Astrocyte (in vitro differentiated cells and primary cell): ENCODE measurements at regions not wholly inside any gene's neighbourhood (a gene's known extent, or its start where the extent isn't known, plus 50 kb on each side); places are given as distances from the start of the nearest gene placed in this dataset.
A peak's percentile ranks its signal among the peaks of the same experiment; 100 is the strongest.

Experiments used
- DNase-seq: peaks from one replicate; pipeline ENCODE4 v3.0.0-alpha.2; 2010; ENCODE audit warnings: low read depth
- FAIRE-seq: peaks from 2 replicates; lab custom pipeline; 2011; peaks lifted over from hg19 to GRCh38; lab: Jason Lieb, UNC
- H2AFZ ChIP-seq: 2 replicates; pipeline ENCODE4 v1.6.0; 2012; ENCODE audit warnings: low read depth, low read length, inconsistent platforms
- H3K27ac ChIP-seq: 2 replicates; pipeline ENCODE4 v1.5.1; 2011; ENCODE audit warnings: low read depth, low read length, inconsistent platforms
- H3K27me3 ChIP-seq: 2 replicates; pipeline ENCODE4 v1.6.0; 2011; ENCODE audit warnings: low read length, inconsistent platforms; ENCODE audit not compliant: insufficient read depth
- H3K36me3 ChIP-seq: 2 replicates; pipeline ENCODE4 v1.5.1; 2011; ENCODE audit warnings: low read length, inconsistent platforms; ENCODE audit not compliant: insufficient read depth
- H3K4me1 ChIP-seq: 2 replicates; pipeline ENCODE4 v1.5.1; 2011; ENCODE audit warnings: low read length, inconsistent platforms; ENCODE audit not compliant: insufficient read depth
- H3K4me2 ChIP-seq: 2 replicates; pipeline ENCODE4 v1.6.0; 2012; ENCODE audit warnings: low read length, inconsistent platforms
- H3K4me3 ChIP-seq: 2 replicates; pipeline ENCODE4 v1.5.1; 2011; ENCODE audit warnings: low read depth, mild to moderate bottlenecking, low read length, inconsistent platforms; ENCODE audit not compliant: insufficient read depth
- H3K79me2 ChIP-seq: 2 replicates; pipeline ENCODE4 v1.6.0; 2012; ENCODE audit warnings: mild to moderate bottlenecking, low read length, inconsistent platforms; ENCODE audit not compliant: insufficient read depth
- H3K9ac ChIP-seq: 2 replicates; pipeline ENCODE4 v1.6.0; 2012; ENCODE audit warnings: mild to moderate bottlenecking, low read length, inconsistent platforms
- H3K9me3 ChIP-seq: 2 replicates; pipeline ENCODE4 v1.5.1; 2012; ENCODE audit warnings: low read depth, mild to moderate bottlenecking, low read length, inconsistent platforms; ENCODE audit not compliant: insufficient read depth
- H4K20me1 ChIP-seq: 2 replicates; pipeline ENCODE4 v1.6.0; 2012; ENCODE audit warnings: low read length, inconsistent platforms; ENCODE audit not compliant: insufficient read depth
- H3K27ac Mint-ChIP-seq: one replicate; pipeline ENCODE4 v1.8.0; 2021; ENCODE audit warnings: mild to moderate bottlenecking, mixed read lengths; ENCODE audit not compliant: unreplicated experiment
- H3K27me3 Mint-ChIP-seq: one replicate; pipeline ENCODE4 v1.8.0; 2021; ENCODE audit warnings: low read depth, mixed read lengths; ENCODE audit not compliant: unreplicated experiment
- H3K36me3 Mint-ChIP-seq: one replicate; pipeline ENCODE4 v1.8.0; 2021; ENCODE audit warnings: low read depth, mixed read lengths; ENCODE audit not compliant: unreplicated experiment
- H3K4me1 Mint-ChIP-seq: one replicate; pipeline ENCODE4 v1.8.0; 2021; ENCODE audit warnings: low read depth, mixed read lengths; ENCODE audit not compliant: unreplicated experiment
- H3K4me3 Mint-ChIP-seq: one replicate; pipeline ENCODE4 v1.8.0; 2021; ENCODE audit warnings: mild to moderate bottlenecking, moderate library complexity, mixed read lengths; ENCODE audit not compliant: unreplicated experiment
- H3K9me3 Mint-ChIP-seq: one replicate; pipeline ENCODE4 v1.8.0; 2021; ENCODE audit warnings: mild to moderate bottlenecking, mixed read lengths; ENCODE audit not compliant: unreplicated experiment
- CTCF ChIP-seq: IDR thresholded peaks from 2 replicates; pipeline ENCODE4 v1.5.1; 2011; ENCODE audit warnings: low read depth, mild to moderate bottlenecking, inconsistent platforms, low read length, moderate library complexity; ENCODE audit not compliant: insufficient read depth
- EZH2 ChIP-seq: IDR thresholded peaks from 2 replicates; pipeline ENCODE4 v1.6.1; 2012; ENCODE audit warnings: mild to moderate bottlenecking, low read length, inconsistent platforms; ENCODE audit not compliant: insufficient read depth

- H3K79me2 ChIP-seq = no peaks in the 10 kb centered on the region
- H2AFZ ChIP-seq = no peak overlapping the region
- H3K27ac ChIP-seq = no peak overlapping the region
- H3K4me2 ChIP-seq = no peak overlapping the region
- H3K9ac ChIP-seq = no peak overlapping the region
- TF ChIP-seq EZH2 = no peak
- TF ChIP-seq CTCF = no peak
- Mint-ChIP-seq H3K36me3 (no peaks in the 10 kb centered on the region), H3K4me3 (no peak overlapping the region), H3K27ac (peak overlapping the region; percentile 3), H3K27me3 (no peaks in the 10 kb centered on the region), H3K9me3 (no peaks in the 10 kb centered on the region), H3K4me1 (peaks cover 8% of the 10 kb centered on the region)
- H3K4me1 ChIP-seq = peaks cover 9% of the 10 kb centered on the region
- H3K9me3 ChIP-seq = no peaks in the 10 kb centered on the region
- H3K36me3 ChIP-seq = no peaks in the 10 kb centered on the region
- H4K20me1 ChIP-seq = no peaks in the 10 kb centered on the region
- H3K4me3 ChIP-seq = no peak overlapping the region
- DNase-seq (peak; percentile 85), FAIRE-seq (no peak)
- no peaks in the 10 kb centered on the region for H3K27me3 ChIP-seq
Observed at GRCh38 chr18:22871809-22872525, 61.2 kb upstream of the RBBP8 start.

- H3K9ac ChIP-seq = no peak overlapping the region
- peaks cover 9% of the 10 kb centered on the region for H3K4me1 ChIP-seq
- no peaks in the 10 kb centered on the region for H3K36me3 ChIP-seq
- DNase-seq (no peak), FAIRE-seq (no peak)
- Mint-ChIP-seq H3K36me3 (no peaks in the 10 kb centered on the region), H3K27ac (no peak overlapping the region), H3K9me3 (no peaks in the 10 kb centered on the region), H3K4me1 (peaks cover 8% of the 10 kb centered on the region), H3K4me3 (no peak overlapping the region), H3K27me3 (no peaks in the 10 kb centered on the region)
- peak overlapping the region; percentile 16 for H2AFZ ChIP-seq
- H3K79me2 ChIP-seq = no peaks in the 10 kb centered on the region
- H3K27ac ChIP-seq = no peak overlapping the region
- TF ChIP-seq EZH2 (no peak), CTCF (no peak)
- H3K9me3 ChIP-seq = no peaks in the 10 kb centered on the region
- H3K4me2 ChIP-seq = no peak overlapping the region
- no peak overlapping the region for H3K4me3 ChIP-seq
- H4K20me1 ChIP-seq = no peaks in the 10 kb centered on the region
- H3K27me3 ChIP-seq = no peaks in the 10 kb centered on the region
Observed at GRCh38 chr18:22872900-22873537, 60.1 kb upstream of the RBBP8 start.

GRCh38 chr18:22879293-22879692 is 53.8 kb upstream of the RBBP8 start:
- DNase-seq = no peak
- no peak overlapping the region for H3K4me2 ChIP-seq
- no peak for FAIRE-seq
- Mint-ChIP-seq H3K4me3 (no peak overlapping the region), H3K27ac (no peak overlapping the region), H3K4me1 (no peaks in the 10 kb centered on the region), H3K36me3 (no peaks in the 10 kb centered on the region), H3K27me3 (no peaks in the 10 kb centered on the region), H3K9me3 (no peaks in the 10 kb centered on the region)
- no peaks in the 10 kb centered on the region for H3K4me1 ChIP-seq
- no peak overlapping the region for H2AFZ ChIP-seq
- H3K4me3 ChIP-seq = no peak overlapping the region
- no peaks in the 10 kb centered on the region for H3K27me3 ChIP-seq
- no peaks in the 10 kb centered on the region for H3K9me3 ChIP-seq
- no peaks in the 10 kb centered on the region for H3K36me3 ChIP-seq
- no peak overlapping the region for H3K27ac ChIP-seq
- TF ChIP-seq CTCF = no peak
- TF ChIP-seq EZH2 = no peak
- no peaks in the 10 kb centered on the region for H4K20me1 ChIP-seq
- no peak overlapping the region for H3K9ac ChIP-seq
- no peaks in the 10 kb centered on the region for H3K79me2 ChIP-seq
